ENCODE measurements at regions not wholly inside any gene's neighbourhood (a gene's known extent, or its start where the extent isn't known, plus 50 kb on each side); places are given as distances from the start of the nearest gene placed in this dataset.

GRCh38 chrX:22467571-22467970, 194.9 kb downstream of the CBLL2 start:
- TF ChIP-seq CTCF (IDR thresholded peaks at IDR 0.05): no peak
- TF ChIP-seq POLR2A (IDR thresholded peaks at IDR 0.05): no peak

Measured in body of pancreas (tissue), 4 donors.